ENCODE measurements at regions not wholly inside any gene's neighbourhood (a gene's known extent, or its start where the extent isn't known, plus 50 kb on each side); places are given as distances from the start of the nearest gene placed in this dataset.

- DNase-seq (no peak), ATAC-seq (ENCODE audit: low read depth) (no peak)
- Mint-ChIP-seq H3K4me1 (no peaks in the 10 kb centered on the region), H3K4me3 (no peak overlapping the region), H3K27me3 (no peaks in the 10 kb centered on the region), H3K9me3 (peaks cover 2% of the 10 kb centered on the region), H3K27ac (no peak overlapping the region), H3K36me3 (no peaks in the 10 kb centered on the region)
- POLR2A ChIA-PET, result no interaction called here
Observed at GRCh38 chr6:101281266-101281665, 112.2 kb upstream of the GRIK2 start.

- Mint-ChIP-seq H3K4me1 (no peaks in the 10 kb centered on the region), H3K9me3 (peaks cover 2% of the 10 kb centered on the region), H3K27me3 (no peaks in the 10 kb centered on the region), H3K4me3 (no peak overlapping the region), H3K36me3 (no peaks in the 10 kb centered on the region), H3K27ac (no peak overlapping the region)
- ATAC-seq (ENCODE audit: low read depth), result no peak
- POLR2A ChIA-PET, result no interaction called here
- no peak for DNase-seq
Observed at GRCh38 chr6:101284131-101284530, 109.4 kb upstream of the GRIK2 start.

- no peak for ATAC-seq (ENCODE audit: low read depth)
- no peaks in the 10 kb centered on the region for H3K36me3 Mint-ChIP-seq
- POLR2A ChIA-PET, result no interaction called here
- H3K27ac Mint-ChIP-seq, result no peak overlapping the region
- no peaks in the 10 kb centered on the region for H3K4me1 Mint-ChIP-seq
- no peak for DNase-seq
- H3K9me3 Mint-ChIP-seq, result peaks cover 6% of the 10 kb centered on the region
- no peak overlapping the region for H3K4me3 Mint-ChIP-seq
- H3K27me3 Mint-ChIP-seq, result no peaks in the 10 kb centered on the region
Observed at GRCh38 chr6:101286146-101286545, 107.4 kb upstream of the GRIK2 start.

- no peaks in the 10 kb centered on the region for H3K27me3 Mint-ChIP-seq
- peaks cover 20% of the 10 kb centered on the region for H3K9me3 Mint-ChIP-seq
- DNase-seq (no peak), ATAC-seq (ENCODE audit: low read depth) (no peak)
- H3K36me3 Mint-ChIP-seq, result no peaks in the 10 kb centered on the region
- H3K4me3 Mint-ChIP-seq, result no peak overlapping the region
- H3K4me1 Mint-ChIP-seq, result no peaks in the 10 kb centered on the region
- H3K27ac Mint-ChIP-seq, result no peak overlapping the region
- POLR2A ChIA-PET, result no interaction called here
Observed at GRCh38 chr6:101290346-101290745, 103.2 kb upstream of the GRIK2 start.

- no peak for DNase-seq
- POLR2A ChIA-PET, result no interaction called here
- H3K27ac Mint-ChIP-seq, result no peak overlapping the region
- H3K36me3 Mint-ChIP-seq, result no peaks in the 10 kb centered on the region
- H3K9me3 Mint-ChIP-seq, result peaks cover 21% of the 10 kb centered on the region
- no peak overlapping the region for H3K4me3 Mint-ChIP-seq
- H3K27me3 Mint-ChIP-seq, result no peaks in the 10 kb centered on the region
- no peaks in the 10 kb centered on the region for H3K4me1 Mint-ChIP-seq
- ATAC-seq (ENCODE audit: low read depth), result no peak
Observed at GRCh38 chr6:101294051-101294638, 99.4 kb upstream of the GRIK2 start.

- no peak for DNase-seq
- POLR2A ChIA-PET, result no interaction called here
- no peak overlapping the region for H3K27ac Mint-ChIP-seq
- no peaks in the 10 kb centered on the region for H3K36me3 Mint-ChIP-seq
- H3K4me1 Mint-ChIP-seq, result no peaks in the 10 kb centered on the region
- no peak for ATAC-seq (ENCODE audit: low read depth)
- H3K9me3 Mint-ChIP-seq, result peaks cover 21% of the 10 kb centered on the region
- no peaks in the 10 kb centered on the region for H3K27me3 Mint-ChIP-seq
- H3K4me3 Mint-ChIP-seq, result no peak overlapping the region
Observed at GRCh38 chr6:101294676-101295075, 98.8 kb upstream of the GRIK2 start.

- DNase-seq, result no peak
- Mint-ChIP-seq H3K9me3 (peaks cover 15% of the 10 kb centered on the region), H3K36me3 (no peaks in the 10 kb centered on the region), H3K4me3 (no peak overlapping the region), H3K27ac (no peak overlapping the region), H3K27me3 (no peaks in the 10 kb centered on the region), H3K4me1 (no peaks in the 10 kb centered on the region)
- POLR2A ChIA-PET, result no interaction called here
- no peak for ATAC-seq (ENCODE audit: low read depth)
Observed at GRCh38 chr6:101296169-101296960, 97.1 kb upstream of the GRIK2 start.

GRCh38 chr6:101302593-101302992 lies 90.9 kb upstream of the GRIK2 start:
- no peaks in the 10 kb centered on the region for H3K27me3 Mint-ChIP-seq
- H3K9me3 Mint-ChIP-seq, result peaks cover 8% of the 10 kb centered on the region
- POLR2A ChIA-PET, result no interaction called here
- no peak overlapping the region for H3K27ac Mint-ChIP-seq
- no peaks in the 10 kb centered on the region for H3K36me3 Mint-ChIP-seq
- H3K4me3 Mint-ChIP-seq, result no peak overlapping the region
- ATAC-seq (ENCODE audit: low read depth) (no peak), DNase-seq (no peak)
- peaks cover 2% of the 10 kb centered on the region for H3K4me1 Mint-ChIP-seq

- no peak for ATAC-seq (ENCODE audit: low read depth)
- no peaks in the 10 kb centered on the region for H3K27me3 Mint-ChIP-seq
Observed at GRCh38 chr6:101303495-101303894, 90.0 kb upstream of the GRIK2 start.

GRCh38 chr6:101312652-101313051 lies 80.9 kb upstream of the GRIK2 start:
- no peak overlapping the region for H3K27ac Mint-ChIP-seq
- no peaks in the 10 kb centered on the region for H3K9me3 Mint-ChIP-seq
- POLR2A ChIA-PET, result no interaction called here
- ATAC-seq (ENCODE audit: low read depth) (no peak), DNase-seq (no peak)
- H3K27me3 Mint-ChIP-seq, result no peaks in the 10 kb centered on the region
- H3K4me3 Mint-ChIP-seq, result no peak overlapping the region
- H3K4me1 Mint-ChIP-seq, result no peaks in the 10 kb centered on the region
- no peaks in the 10 kb centered on the region for H3K36me3 Mint-ChIP-seq

More at GRCh38 chr6:101303495-101303894, 90.0 kb upstream of the GRIK2 start:
- Mint-ChIP-seq H3K9me3 (peaks cover 7% of the 10 kb centered on the region), H3K4me1 (peaks cover 2% of the 10 kb centered on the region), H3K27ac (no peak overlapping the region), H3K36me3 (no peaks in the 10 kb centered on the region), H3K4me3 (no peak overlapping the region)
- POLR2A ChIA-PET, result no interaction called here
- no peak for DNase-seq

- no peaks in the 10 kb centered on the region for H3K36me3 Mint-ChIP-seq
- H3K27ac Mint-ChIP-seq, result no peak overlapping the region
- no peaks in the 10 kb centered on the region for H3K9me3 Mint-ChIP-seq
- H3K4me3 Mint-ChIP-seq, result no peak overlapping the region
- ATAC-seq (ENCODE audit: low read depth) (no peak), DNase-seq (no peak)
- POLR2A ChIA-PET, result no interaction called here
- no peaks in the 10 kb centered on the region for H3K4me1 Mint-ChIP-seq
- no peaks in the 10 kb centered on the region for H3K27me3 Mint-ChIP-seq
Observed at GRCh38 chr6:101322921-101323320, 70.6 kb upstream of the GRIK2 start.

- no peak overlapping the region for H3K4me3 Mint-ChIP-seq
- H3K4me1 Mint-ChIP-seq, result no peaks in the 10 kb centered on the region
- no peak overlapping the region for H3K27ac Mint-ChIP-seq
- ATAC-seq (ENCODE audit: low read depth) (no peak), DNase-seq (no peak)
- no peaks in the 10 kb centered on the region for H3K27me3 Mint-ChIP-seq
- no peaks in the 10 kb centered on the region for H3K9me3 Mint-ChIP-seq
- no peaks in the 10 kb centered on the region for H3K36me3 Mint-ChIP-seq
- POLR2A ChIA-PET, result no interaction called here
Observed at GRCh38 chr6:101326411-101326810, 67.1 kb upstream of the GRIK2 start.

- H3K4me3 Mint-ChIP-seq, result no peak overlapping the region
- H3K27ac Mint-ChIP-seq, result no peak overlapping the region
- peaks cover 2% of the 10 kb centered on the region for H3K27me3 Mint-ChIP-seq
- ATAC-seq (ENCODE audit: low read depth), result no peak
- no peaks in the 10 kb centered on the region for H3K36me3 Mint-ChIP-seq
- H3K9me3 Mint-ChIP-seq, result no peaks in the 10 kb centered on the region
- no peaks in the 10 kb centered on the region for H3K4me1 Mint-ChIP-seq
- DNase-seq, result no peak
- POLR2A ChIA-PET, result no interaction called here
Observed at GRCh38 chr6:101341926-101342325, 51.6 kb upstream of the GRIK2 start.

All from activated naive CD8-positive, alpha-beta T cell treated with anti-CD3 and anti-CD28 coated beads, Interleukin-2, amount 10 ng/mL, durations not matched to agents 7 days and 5 days (primary cell).